HEK293 (cell line): ENCODE measurements at regions not wholly inside any gene's neighbourhood (a gene's known extent, or its start where the extent isn't known, plus 50 kb on each side); places are given as distances from the start of the nearest gene placed in this dataset.

ENCODE experiments used
- CTCF ChIA-PET: fragments of 350-600 bp; formaldehyde crosslinking; extraction: SDS; loops from one replicate; lab custom pipeline; 2021; ENCODE audit warnings: antibody characterized with exemption; lab: Yijun Ruan, JAX
- POLR2A ChIA-PET: fragments of 300-600 bp; formaldehyde crosslinking; extraction: SDS; loops from one replicate; lab custom pipeline; 2020; ENCODE audit warnings: antibody characterized with exemption, inconsistent platforms; lab: Yijun Ruan, JAX
- H3K27ac ChIP-seq: fragments of 200-500 bp; sonication (Bioruptor generic); 2 replicates; pipeline ENCODE4 v1.5.1; 2014; ENCODE audit warnings: low read depth, low read length, control low read depth, inconsistent platforms; ENCODE audit errors: extremely low read depth
- H3K36me3 ChIP-seq, 2 experiments: fragments of 200-500 bp in 1 of 2; sonication (Bioruptor generic) in 1 of 2; 1 replicate in 1 of 2; 2 replicates in 1 of 2; pipeline ENCODE4 v1.5.1; 2014 to 2017; ENCODE audit warnings: inconsistent platforms in 2 of 2, low read length in 2 of 2; ENCODE audit not compliant: control insufficient read depth in 2 of 2, insufficient read depth in 1 of 2
- H3K4me1 ChIP-seq: fragments of 200-500 bp; sonication (Bioruptor generic); 2 replicates; pipeline ENCODE4 v1.5.1; 2014; ENCODE audit warnings: mild to moderate bottlenecking, low read length, inconsistent platforms; ENCODE audit not compliant: control insufficient read depth, insufficient read depth
- H3K4me3 ChIP-seq: 2 replicates; pipeline ENCODE4 v1.5.1; 2011; ENCODE audit warnings: low read depth, mild to moderate bottlenecking, control low read depth, low read length, moderate library complexity
- H3K9me3 ChIP-seq: fragments of 200-500 bp; sonication (Bioruptor generic); 2 replicates; pipeline ENCODE4 v1.5.1; 2014; ENCODE audit warnings: low read depth, low read length, inconsistent platforms; ENCODE audit not compliant: control insufficient read depth, insufficient read depth
- AEBP2 ChIP-seq: fragments of 450-650 bp; formaldehyde crosslinking; IDR thresholded peaks from 2 replicates; pipeline ENCODE4 v1.5.1; 2016; ENCODE audit warnings: missing biosample characterization, missing genetic modification characterization, borderline replicate concordance
- FEZF1 ChIP-seq: fragments of 450-650 bp; formaldehyde crosslinking; IDR thresholded peaks from 2 replicates; pipeline ENCODE4 v1.5.1; 2016; ENCODE audit warnings: missing biosample characterization, missing genetic modification characterization
- GLIS1 ChIP-seq: fragments of 450-650 bp; formaldehyde crosslinking; IDR thresholded peaks from 2 replicates; pipeline ENCODE4 v1.5.1; 2016; ENCODE audit warnings: missing biosample characterization, missing genetic modification characterization
- HOXC10 ChIP-seq: sonication (generic); formaldehyde crosslinking; IDR thresholded peaks from 2 replicates; pipeline ENCODE4 v1.8.1; 2023; ENCODE audit warnings: mild to moderate bottlenecking, missing genetic modification reagents
- MEIS1 ChIP-seq: sonication (generic); formaldehyde crosslinking; IDR thresholded peaks from 2 replicates; pipeline ENCODE4 v1.8.1; 2022; ENCODE audit warnings: missing genetic modification reagents, mild to moderate bottlenecking, borderline replicate concordance
- PBX3 ChIP-seq: sonication (generic); formaldehyde crosslinking; IDR thresholded peaks from 2 replicates; pipeline ENCODE4 v1.8.1; 2022; ENCODE audit warnings: mild to moderate bottlenecking, moderate library complexity, missing genetic modification reagents
- SP7 ChIP-seq: fragments of 450-650 bp; formaldehyde crosslinking; IDR thresholded peaks from 2 replicates; pipeline ENCODE4 v1.5.1; 2016; ENCODE audit warnings: missing biosample characterization, missing genetic modification characterization
- ZBTB11 ChIP-seq: fragments of 450-650 bp; formaldehyde crosslinking; conservative IDR thresholded peaks from 2 replicates; pipeline ENCODE4 v1.5.1; 2016; ENCODE audit warnings: low read depth, missing biosample characterization, missing genetic modification characterization
- ZBTB20 ChIP-seq: fragments of 450-650 bp; formaldehyde crosslinking; IDR thresholded peaks from 2 replicates; pipeline ENCODE4 v1.5.1; 2016; ENCODE audit warnings: missing biosample characterization, missing genetic modification characterization
- ZBTB7A ChIP-seq: fragments of 450-650 bp; formaldehyde crosslinking; IDR thresholded peaks from 2 replicates; pipeline ENCODE4 v1.5.1; 2016; ENCODE audit warnings: low read depth, missing biosample characterization, missing genetic modification characterization
- ZEB2 ChIP-seq: fragments of 450-650 bp; formaldehyde crosslinking; IDR thresholded peaks from 2 replicates; pipeline ENCODE4 v1.5.1; 2016; ENCODE audit warnings: missing biosample characterization, missing genetic modification characterization
- ZFP69B ChIP-seq: fragments of 450-650 bp; formaldehyde crosslinking; IDR thresholded peaks from 2 replicates; pipeline ENCODE4 v1.5.1; 2016; ENCODE audit warnings: missing biosample characterization, missing genetic modification characterization
- ZNF10 ChIP-seq: fragments of 450-650 bp; formaldehyde crosslinking; IDR thresholded peaks from 2 replicates; pipeline ENCODE4 v1.5.1; 2017; ENCODE audit warnings: missing biosample characterization, missing genetic modification characterization
- ZNF114 ChIP-seq: fragments of 450-650 bp; formaldehyde crosslinking; IDR thresholded peaks from 2 replicates; pipeline ENCODE4 v1.5.0; 2017; ENCODE audit warnings: missing biosample characterization, missing genetic modification characterization
- ZNF121 ChIP-seq: fragments of 450-650 bp; formaldehyde crosslinking; IDR thresholded peaks from 2 replicates; pipeline ENCODE4 v1.5.1; 2016; ENCODE audit warnings: missing biosample characterization, missing genetic modification characterization
- ZNF155 ChIP-seq: fragments of 450-650 bp; formaldehyde crosslinking; IDR thresholded peaks from 2 replicates; pipeline ENCODE4 v1.5.1; 2016; ENCODE audit warnings: missing biosample characterization, missing genetic modification characterization
- ZNF24 ChIP-seq: fragments of 450-650 bp; formaldehyde crosslinking; IDR thresholded peaks from 2 replicates; pipeline ENCODE4 v1.5.1; 2016; ENCODE audit warnings: missing biosample characterization, missing genetic modification characterization
- ZNF335 ChIP-seq: fragments of 450-650 bp; formaldehyde crosslinking; conservative IDR thresholded peaks from 2 replicates; pipeline ENCODE4 v1.5.1; 2016; ENCODE audit warnings: missing biosample characterization, missing genetic modification characterization
- ZNF37A ChIP-seq: fragments of 450-650 bp; IDR thresholded peaks from 2 replicates; pipeline ENCODE4 v1.5.1; 2018; ENCODE audit warnings: missing biosample characterization, missing genetic modification characterization
- ZNF433 ChIP-seq: fragments of 450-650 bp; formaldehyde crosslinking; IDR thresholded peaks from 2 replicates; pipeline ENCODE4 v1.5.1; 2016; ENCODE audit warnings: missing biosample characterization, missing genetic modification characterization, low read depth
- ZNF548 ChIP-seq: fragments of 450-650 bp; formaldehyde crosslinking; IDR thresholded peaks from 2 replicates; pipeline ENCODE4 v1.5.1; 2016; ENCODE audit warnings: missing biosample characterization, missing genetic modification characterization
- ZNF610 ChIP-seq: fragments of 450-650 bp; formaldehyde crosslinking; IDR thresholded peaks from 2 replicates; pipeline ENCODE4 v1.5.1; 2016; ENCODE audit warnings: missing biosample characterization, missing genetic modification characterization, borderline replicate concordance
- ZNF654 ChIP-seq: fragments of 450-650 bp; formaldehyde crosslinking; IDR thresholded peaks from 2 replicates; pipeline ENCODE4 v1.5.1; 2016; ENCODE audit warnings: low read depth, missing biosample characterization, missing genetic modification characterization
- ZNF785 ChIP-seq: fragments of 450-650 bp; formaldehyde crosslinking; IDR thresholded peaks from 2 replicates; pipeline ENCODE4 v1.5.1; 2016; ENCODE audit warnings: missing biosample characterization, missing genetic modification characterization

- TF ChIP-seq ZNF155 (tag by site-specific recombination): no peak
- no peak for TF ChIP-seq AEBP2 (tag by site-specific recombination)
- no peak for TF ChIP-seq MEIS1 (CRISPR knock-in tag)
- no peak for TF ChIP-seq ZEB2 (tag by site-specific recombination)
- no peak for TF ChIP-seq ZNF37A
- TF ChIP-seq SP7 (tag by site-specific recombination): no peak
- no peak for TF ChIP-seq ZNF10 (tag by site-specific recombination)
- no peak for TF ChIP-seq ZNF121 (tag by site-specific recombination)
- no peak for TF ChIP-seq ZNF785
Measured at GRCh38 chr15:55110446-55110845, 86.3 kb downstream of the RSL24D1 start (continued).

- no peak overlapping the region for H3K27ac ChIP-seq
- POLR2A ChIA-PET: no interaction called here
- CTCF ChIA-PET: interaction anchor here (0.6 to 1.8 kb wide), 19 partner anchors 8 to 1320 kb away, joined by 3 to 9 read pairs (median 4); no protein-coding TSS in a partner anchor
Measured at GRCh38 chr15:55108858-55109518, 87.8 kb downstream of the RSL24D1 start.

GRCh38 chr15:55108448-55108847 lies 88.3 kb downstream of the RSL24D1 start:
- CTCF ChIA-PET: interaction anchor here (0.6 to 1.8 kb wide), 15 partner anchors 7 to 1320 kb away, joined by 3 to 6 read pairs (median 3); no protein-coding TSS in a partner anchor
- no peak for TF ChIP-seq ZNF548 (tag by site-specific recombination)
- no peak overlapping the region for H3K27ac ChIP-seq

More at GRCh38 chr15:55108858-55109518, 87.8 kb downstream of the RSL24D1 start:
- H3K36me3 ChIP-seq: no peaks in the 10 kb centered on the region
- H3K4me1 ChIP-seq: no peaks in the 10 kb centered on the region
- no peak for TF ChIP-seq ZNF24 (tag by site-specific recombination)
- TF ChIP-seq ZNF654 (tag by site-specific recombination): peak; percentile 62
- H3K9me3 ChIP-seq: no peaks in the 10 kb centered on the region
- no peak overlapping the region for H3K4me3 ChIP-seq

GRCh38 chr15:55106155-55106554 lies 90.6 kb downstream of the RSL24D1 start:
- Histone ChIP-seq H3K27ac (no peak overlapping the region), H3K9me3 (no peaks in the 10 kb centered on the region), H3K4me3 (no peak overlapping the region), H3K4me1 (no peaks in the 10 kb centered on the region), H3K36me3 (no peaks in the 10 kb centered on the region)
- CTCF ChIA-PET: no interaction called here
- POLR2A ChIA-PET: no interaction called here
- no peak for TF ChIP-seq ZNF433 (tag by site-specific recombination)
- TF ChIP-seq FEZF1 (tag by site-specific recombination): no peak
- no peak for TF ChIP-seq ZBTB7A (tag by site-specific recombination)
- TF ChIP-seq PBX3: no peak
- TF ChIP-seq ZNF335 (tag by site-specific recombination): no peak
- TF ChIP-seq ZBTB11 (tag by site-specific recombination): no peak
- TF ChIP-seq ZFP69B: no peak
- no peak for TF ChIP-seq GLIS1 (tag by site-specific recombination)
- no peak for TF ChIP-seq HOXC10 (CRISPR knock-in tag)
- TF ChIP-seq ZNF610 (tag by site-specific recombination): no peak
- no peak for TF ChIP-seq ZBTB20 (tag by site-specific recombination)
- no peak for TF ChIP-seq ZNF114

More at GRCh38 chr15:55108448-55108847, 88.3 kb downstream of the RSL24D1 start:
- Histone ChIP-seq H3K9me3 (no peaks in the 10 kb centered on the region), H3K4me1 (no peaks in the 10 kb centered on the region), H3K4me3 (no peak overlapping the region), H3K36me3 (no peaks in the 10 kb centered on the region)
- POLR2A ChIA-PET: no interaction called here
